ENCODE measurements at regions not wholly inside any gene's neighbourhood (a gene's known extent, or its start where the extent isn't known, plus 50 kb on each side); places are given as distances from the start of the nearest gene placed in this dataset.
"Not testable (repeated sequence)": the region's sequence is repeated elsewhere in the genome, so short reads cannot be mapped to it uniquely, and the experiment has no call there.

DNA sequence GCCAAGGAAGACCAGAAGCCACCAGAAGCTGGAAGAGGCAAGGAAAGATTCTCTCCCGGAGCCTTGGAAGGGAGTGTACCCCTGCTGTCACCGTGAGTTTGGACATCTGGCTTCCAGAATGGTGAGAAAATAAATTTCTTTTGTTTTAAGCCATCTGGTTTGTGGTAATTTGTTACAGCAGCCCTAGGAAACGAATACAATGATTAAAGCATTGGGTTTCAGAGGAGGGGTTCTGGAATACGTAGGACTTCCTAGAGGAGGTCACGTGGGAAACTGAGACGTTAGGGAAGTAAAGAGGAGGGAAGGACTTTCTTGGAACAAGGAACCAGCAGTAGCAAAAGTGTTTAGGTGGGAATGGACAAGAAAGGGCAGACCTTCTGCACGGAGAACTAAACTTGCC lies 377.7 kb downstream of the IL20RB start:
- H3K27ac ChIP-seq, result no peak overlapping the region
- TF ChIP-seq, protein P1, sequence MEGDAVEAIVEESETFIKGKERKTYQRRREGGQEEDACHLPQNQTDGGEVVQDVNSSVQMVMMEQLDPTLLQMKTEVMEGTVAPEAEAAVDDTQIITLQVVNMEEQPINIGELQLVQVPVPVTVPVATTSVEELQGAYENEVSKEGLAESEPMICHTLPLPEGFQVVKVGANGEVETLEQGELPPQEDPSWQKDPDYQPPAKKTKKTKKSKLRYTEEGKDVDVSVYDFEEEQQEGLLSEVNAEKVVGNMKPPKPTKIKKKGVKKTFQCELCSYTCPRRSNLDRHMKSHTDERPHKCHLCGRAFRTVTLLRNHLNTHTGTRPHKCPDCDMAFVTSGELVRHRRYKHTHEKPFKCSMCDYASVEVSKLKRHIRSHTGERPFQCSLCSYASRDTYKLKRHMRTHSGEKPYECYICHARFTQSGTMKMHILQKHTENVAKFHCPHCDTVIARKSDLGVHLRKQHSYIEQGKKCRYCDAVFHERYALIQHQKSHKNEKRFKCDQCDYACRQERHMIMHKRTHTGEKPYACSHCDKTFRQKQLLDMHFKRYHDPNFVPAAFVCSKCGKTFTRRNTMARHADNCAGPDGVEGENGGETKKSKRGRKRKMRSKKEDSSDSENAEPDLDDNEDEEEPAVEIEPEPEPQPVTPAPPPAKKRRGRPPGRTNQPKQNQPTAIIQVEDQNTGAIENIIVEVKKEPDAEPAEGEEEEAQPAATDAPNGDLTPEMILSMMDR (conservative IDR thresholded peaks at IDR 0.05), result no peak

DNA sequence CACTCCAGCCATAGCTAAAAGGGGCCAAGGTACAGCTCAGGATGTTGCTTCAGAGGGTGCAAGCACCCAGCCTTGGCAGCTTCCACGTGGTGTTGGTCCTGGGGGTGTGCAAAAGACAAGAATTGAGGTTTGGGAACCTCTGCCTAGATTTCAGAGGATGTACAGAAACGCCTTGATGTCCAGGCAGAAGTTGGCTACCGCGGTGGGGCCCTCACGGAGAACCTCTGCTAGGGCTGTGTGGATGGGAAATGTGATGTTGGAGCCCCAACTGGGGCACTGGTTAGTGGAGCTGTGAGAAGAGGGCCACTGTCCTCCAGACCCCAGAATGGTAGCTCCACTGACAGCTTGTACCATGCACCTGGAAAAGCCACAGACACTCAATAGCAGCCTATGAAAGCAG lies 380.6 kb downstream of the IL20RB start:
- not testable (repeated sequence) for H3K27ac ChIP-seq

DNA sequence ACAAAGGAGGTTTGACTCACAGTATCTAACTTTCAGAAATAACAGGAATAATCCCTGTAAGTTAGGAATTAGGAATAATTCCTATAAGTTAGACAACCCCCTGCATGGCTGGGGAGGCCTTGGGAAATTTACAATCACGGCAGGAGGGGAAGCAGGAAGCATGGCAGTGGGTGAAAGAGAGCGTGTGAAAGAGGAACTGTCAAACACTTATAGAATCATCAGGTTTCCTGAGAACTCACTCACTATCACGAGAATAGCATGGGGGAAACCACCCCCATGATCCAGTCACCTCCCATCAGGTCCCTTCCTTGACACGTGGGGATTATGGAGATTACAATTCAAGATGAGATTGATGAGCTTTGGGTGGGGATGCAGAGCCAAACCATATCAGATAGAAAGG lies 385.5 kb downstream of the IL20RB start:
- TF ChIP-seq, protein P1 (conservative IDR thresholded peaks at IDR 0.05), result no peak
- no peak overlapping the region for H3K27ac ChIP-seq

DNA sequence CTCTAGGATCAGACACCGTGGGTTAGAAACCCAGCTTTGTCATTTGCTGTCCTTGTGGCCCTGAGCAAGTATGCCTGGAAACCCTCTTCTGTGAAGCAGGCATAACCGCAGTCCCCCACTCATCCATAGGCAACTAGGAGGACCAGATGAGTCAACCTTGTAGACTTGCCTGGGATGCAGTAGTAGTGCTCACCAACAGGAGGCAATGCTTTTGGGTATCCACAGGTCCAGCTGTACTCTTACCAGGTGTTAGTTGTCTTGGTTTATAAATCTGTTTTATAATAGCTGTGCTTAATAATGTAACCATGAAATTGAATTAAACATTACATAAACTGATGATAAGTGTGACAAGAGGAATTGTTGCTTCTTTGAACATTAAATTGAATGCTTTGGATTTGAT lies 389.3 kb downstream of the IL20RB start:
- no peak overlapping the region for H3K27ac ChIP-seq
- TF ChIP-seq, protein P1 (conservative IDR thresholded peaks at IDR 0.05), result no peak

DNA sequence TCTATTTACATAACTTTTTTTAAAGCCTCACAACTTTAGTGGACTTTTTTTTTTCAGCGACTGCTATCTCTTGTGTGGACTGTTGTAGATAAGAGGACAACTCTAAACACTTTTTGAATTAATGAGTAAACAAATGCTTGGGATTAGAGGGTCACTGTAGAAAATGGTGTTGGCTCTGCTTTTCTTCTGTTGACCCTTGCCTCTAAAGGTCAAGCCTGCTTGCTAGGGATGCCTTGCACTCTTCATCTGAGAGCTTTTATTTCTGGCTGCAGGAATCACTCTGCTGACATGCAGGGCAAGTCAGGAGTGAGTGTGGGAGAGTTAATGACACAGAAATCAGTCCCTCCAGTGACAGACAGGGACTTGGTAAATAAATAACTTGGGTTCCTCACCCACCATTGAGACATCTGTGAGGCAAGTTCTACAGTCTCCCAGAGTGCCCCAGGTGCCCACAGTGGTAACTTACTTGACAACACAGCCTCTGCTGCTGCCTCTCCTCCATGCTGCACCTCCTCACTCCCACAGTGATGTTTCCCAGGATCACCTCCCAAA lies 390.1 kb downstream of the IL20RB start:
- H3K27ac ChIP-seq, result no peak overlapping the region
- TF ChIP-seq, protein P1 (conservative IDR thresholded peaks at IDR 0.05), result no peak

DNA sequence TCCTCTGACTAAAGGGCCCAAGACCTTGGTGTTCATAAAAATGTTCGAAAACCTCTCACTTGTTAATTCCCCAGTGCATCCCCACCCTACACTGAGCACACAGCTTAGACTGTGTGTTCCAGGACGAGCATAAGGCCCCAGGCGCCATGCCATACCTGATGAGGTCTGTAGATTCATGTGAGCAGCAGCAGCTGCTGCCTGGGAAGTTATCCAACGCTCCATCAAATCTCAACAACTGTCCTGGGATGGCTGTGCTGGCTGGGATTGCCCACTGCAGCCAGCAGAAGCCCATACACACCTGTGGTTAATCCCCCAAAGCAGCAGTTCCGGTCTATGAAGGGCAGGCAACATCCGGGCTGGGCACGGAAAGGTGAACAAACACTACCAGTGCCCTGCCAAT lies 391.2 kb downstream of the IL20RB start:
- TF ChIP-seq, protein P1 (conservative IDR thresholded peaks at IDR 0.05), result no peak
- no peak overlapping the region for H3K27ac ChIP-seq

DNA sequence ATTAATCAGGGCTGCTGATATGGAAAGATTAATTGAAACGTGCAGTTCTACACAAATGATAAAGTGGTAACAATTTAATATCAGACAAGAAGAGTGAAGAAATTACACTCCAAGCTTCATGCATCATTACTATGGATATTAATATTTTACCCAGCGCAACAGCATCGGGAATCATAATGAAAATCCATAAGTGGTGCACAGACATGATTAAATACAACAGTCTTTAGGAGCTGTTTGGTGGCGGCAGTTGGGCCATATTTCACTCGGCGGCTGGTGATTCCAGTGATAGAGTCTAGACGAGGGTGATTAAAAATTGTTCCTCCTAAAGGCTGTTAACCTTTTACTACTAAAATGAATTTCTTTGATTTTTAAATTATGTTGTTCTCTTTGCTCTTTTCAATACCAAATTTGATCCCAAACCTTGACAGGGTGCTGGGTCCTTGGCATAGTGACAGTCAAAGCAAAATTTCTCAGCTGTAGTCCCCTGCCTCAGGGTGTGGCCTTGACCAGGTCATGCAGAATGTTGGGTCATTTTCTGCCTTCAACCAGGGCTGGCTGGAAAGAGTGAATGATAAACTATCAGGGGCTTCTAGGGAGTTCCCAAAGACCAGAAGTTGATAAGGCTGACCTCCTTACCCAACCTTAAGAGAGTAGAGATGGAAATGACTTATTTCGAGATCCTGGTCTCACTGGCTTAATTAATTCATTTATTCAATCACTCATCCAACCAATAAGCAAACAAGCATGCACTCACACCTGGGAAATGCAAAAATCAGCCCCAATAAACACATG lies 392.0 kb downstream of the IL20RB start:
- no peak overlapping the region for H3K27ac ChIP-seq
- TF ChIP-seq, protein P1 (conservative IDR thresholded peaks at IDR 0.05), result no peak

DNA sequence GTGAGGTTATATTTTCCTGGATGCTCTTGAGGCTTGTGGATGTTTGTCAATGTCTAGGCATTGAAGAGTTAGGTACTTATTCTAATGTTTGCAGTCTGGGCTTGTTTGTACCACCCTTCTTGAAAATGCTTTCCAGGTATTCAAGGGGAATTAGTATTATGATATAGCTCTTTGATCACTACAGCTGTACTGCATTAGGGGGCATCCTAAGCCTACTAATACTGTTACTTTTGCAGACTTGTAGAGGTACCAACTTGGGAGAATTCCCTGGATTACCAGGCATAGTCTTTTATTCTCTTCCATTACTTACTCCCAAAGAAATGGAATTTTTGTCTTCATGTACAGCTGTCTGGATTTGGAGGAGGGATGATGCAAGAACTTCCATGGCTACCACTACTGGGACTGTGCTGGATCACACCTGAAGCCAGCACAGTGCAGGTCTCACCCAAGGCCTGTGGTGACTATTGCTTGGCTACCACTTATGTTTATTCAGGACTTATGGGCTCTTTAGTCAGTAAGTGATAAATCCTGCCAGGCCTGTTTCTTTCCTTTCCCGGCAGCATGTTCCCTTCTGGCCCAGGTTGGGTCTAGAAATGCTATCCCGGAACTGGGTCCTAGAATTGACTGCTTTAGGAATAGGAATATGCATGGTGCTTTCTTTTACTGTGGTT lies 402.9 kb downstream of the IL20RB start:
- TF ChIP-seq, protein P1 (conservative IDR thresholded peaks at IDR 0.05), result no peak
- no peak overlapping the region for H3K27ac ChIP-seq
